HG02571 (cell line): ENCODE measurements at regions not wholly inside any gene's neighbourhood (a gene's known extent, or its start where the extent isn't known, plus 50 kb on each side); places are given as distances from the start of the nearest gene placed in this dataset.
"Not testable (repeated sequence)": the region's sequence is repeated elsewhere in the genome, so short reads cannot be mapped to it uniquely, and the experiment has no call there.

Experiments
- ATAC-seq: cut with Tn5 transposase; IDR thresholded peaks from one replicate; pipeline ENCODE4 v1.9.1; 2021; ENCODE audit warnings: mild to moderate bottlenecking, moderate library complexity; ENCODE audit not compliant: unreplicated experiment

DNA sequence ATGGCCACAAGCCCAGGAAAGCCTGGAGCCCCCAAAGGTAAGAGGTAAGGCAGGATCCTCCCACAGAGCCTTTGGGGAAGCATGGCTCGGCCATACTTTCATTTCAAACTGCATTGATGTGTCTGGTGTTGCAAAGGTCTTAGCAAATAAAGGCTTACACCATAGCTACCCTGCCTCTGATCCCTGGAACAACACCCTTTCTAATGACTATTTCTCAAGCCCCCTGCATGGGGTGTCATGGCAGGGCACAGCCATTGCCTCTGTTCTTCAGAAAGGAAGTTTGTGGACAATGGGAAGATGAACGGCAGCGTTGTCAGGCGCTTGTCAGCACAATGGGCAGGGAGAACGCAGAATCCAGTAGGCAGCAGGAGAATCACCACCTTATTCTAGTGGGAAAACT lies 435.0 kb upstream of the SMIM21 start:
- no peak for ATAC-seq

DNA sequence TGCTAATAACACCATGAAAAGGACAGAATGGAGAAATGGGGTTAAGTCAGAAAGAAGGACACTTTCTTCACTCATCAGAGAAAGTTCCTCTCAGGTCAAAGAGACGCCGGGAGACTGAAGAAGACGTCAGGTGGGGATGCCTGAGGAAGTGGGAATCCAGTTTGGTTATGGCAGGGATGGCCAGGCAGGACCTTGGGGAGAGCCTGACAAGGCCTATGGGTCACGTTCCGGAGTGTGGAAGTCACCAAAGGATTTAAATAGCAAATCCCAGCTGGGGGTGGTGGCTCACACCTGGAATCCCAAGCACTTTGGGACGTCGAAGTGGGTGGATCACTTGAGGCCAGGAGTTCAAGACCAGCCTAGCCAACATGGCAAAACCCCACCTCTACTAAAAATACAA lies 432.7 kb upstream of the SMIM21 start:
- ATAC-seq = no peak

DNA sequence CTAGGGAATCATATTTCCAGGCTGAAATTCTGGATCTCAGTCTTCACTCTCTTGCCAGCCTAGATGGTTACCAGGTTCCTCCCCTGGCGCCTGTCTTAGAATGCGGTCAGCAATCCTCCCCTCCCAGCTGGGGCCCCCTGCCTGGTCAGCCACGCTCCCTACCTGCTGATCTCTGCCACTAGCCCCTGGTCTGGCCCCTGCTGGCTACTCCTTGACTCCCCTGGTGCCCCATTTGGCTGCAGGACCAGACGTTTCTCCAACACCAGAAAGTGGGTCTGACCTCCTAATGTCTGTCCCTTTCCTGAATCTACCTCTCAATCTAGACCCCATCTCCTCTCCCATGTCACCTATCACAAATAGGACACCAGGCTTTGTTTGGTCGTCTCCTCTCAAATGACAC lies 432.0 kb upstream of the SMIM21 start:
- no peak for ATAC-seq

DNA sequence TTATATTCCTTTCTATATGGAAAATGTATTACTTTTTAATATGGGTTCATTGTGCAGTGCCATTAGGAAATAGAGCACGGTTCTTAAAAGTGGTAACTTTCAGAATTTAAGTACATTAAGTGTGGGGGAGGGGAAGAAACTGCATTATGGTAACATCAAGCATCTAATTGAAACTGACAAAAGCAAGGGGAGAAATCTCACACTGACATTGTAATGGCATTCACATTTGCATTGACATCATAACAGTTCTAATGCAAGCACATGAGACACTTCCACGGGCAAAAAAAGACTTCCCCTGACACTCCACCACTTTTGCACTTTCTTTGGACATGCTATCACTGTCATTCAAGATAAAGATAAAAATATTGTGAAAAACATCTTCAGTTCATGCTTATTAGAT lies 431.3 kb upstream of the SMIM21 start:
- no peak for ATAC-seq

DNA sequence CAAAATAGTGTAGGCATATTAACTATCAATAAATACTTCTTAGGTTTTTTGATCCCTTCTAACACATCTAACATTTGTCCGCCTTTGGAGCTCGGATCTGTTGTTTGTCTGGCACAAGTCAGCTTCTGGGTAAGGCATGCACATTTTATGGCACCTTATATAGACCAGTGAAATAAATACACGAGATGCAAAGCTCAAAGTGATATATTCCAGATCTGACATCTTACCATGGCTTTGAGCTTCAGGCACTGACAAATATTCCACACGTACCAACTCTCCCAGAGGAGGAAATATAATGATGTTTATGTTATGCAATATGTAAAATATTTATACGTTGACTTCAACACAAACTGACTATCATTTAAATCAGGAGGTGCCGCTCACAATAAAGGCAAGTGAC lies 430.1 kb upstream of the SMIM21 start:
- no peak for ATAC-seq

DNA sequence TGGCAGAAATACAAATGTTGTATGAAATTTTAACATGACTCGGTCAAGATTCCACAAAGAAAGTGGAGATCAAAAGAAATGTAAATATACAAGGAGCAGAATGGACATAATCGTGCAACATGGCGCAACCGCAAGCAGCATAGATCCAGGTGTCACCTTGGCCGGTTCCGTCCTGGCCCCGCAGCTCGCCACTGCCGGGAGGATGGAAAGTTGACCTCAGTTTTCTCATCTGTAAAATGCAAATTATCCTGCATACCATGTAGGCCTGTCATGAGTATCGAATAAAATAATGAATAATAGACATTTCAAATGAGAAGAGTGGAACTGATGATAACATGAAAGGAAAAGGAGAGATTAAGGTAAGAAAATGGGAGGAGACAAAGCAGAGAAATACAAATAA lies 427.3 kb upstream of the SMIM21 start:
- no peak for ATAC-seq

DNA sequence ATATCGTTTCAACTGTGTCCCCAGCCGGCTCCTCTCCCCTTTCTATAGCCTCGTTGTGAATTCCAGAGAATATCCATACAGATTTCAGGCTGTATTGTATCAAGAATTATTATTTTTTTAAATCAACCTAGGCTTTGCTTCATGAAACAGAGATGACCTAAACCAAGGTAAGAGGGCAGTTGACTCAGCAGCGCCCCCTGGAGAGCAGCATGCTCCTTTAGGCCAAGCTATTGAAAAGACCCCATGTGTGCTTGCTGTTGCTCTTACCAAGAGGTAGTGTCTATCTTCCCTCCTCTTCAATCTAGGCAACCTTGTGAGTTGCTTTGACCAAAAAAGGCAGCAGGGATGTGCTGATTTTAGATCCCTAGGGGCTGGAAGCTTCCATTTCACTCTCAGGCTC lies 426.7 kb upstream of the SMIM21 start:
- no peak for ATAC-seq

DNA sequence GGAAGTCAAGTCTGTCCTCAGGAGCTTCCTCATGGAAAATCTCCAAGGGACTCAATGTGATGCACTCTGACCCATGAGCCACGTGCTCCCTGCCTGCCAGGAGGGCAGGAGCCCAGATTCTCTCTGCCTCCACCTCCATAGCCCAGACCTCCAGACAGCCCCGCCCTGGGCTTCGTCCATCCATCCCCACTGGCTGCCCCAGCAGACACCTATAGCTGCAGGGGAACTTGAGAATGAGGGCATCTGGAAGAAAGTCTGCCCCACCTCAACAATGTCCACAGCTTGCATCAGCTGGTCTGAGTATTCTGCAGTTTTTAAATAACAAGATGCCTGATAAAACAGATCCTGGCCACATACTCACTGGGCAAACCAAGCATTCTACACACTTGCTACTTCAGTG lies 418.8 kb upstream of the SMIM21 start:
- no peak for ATAC-seq

DNA sequence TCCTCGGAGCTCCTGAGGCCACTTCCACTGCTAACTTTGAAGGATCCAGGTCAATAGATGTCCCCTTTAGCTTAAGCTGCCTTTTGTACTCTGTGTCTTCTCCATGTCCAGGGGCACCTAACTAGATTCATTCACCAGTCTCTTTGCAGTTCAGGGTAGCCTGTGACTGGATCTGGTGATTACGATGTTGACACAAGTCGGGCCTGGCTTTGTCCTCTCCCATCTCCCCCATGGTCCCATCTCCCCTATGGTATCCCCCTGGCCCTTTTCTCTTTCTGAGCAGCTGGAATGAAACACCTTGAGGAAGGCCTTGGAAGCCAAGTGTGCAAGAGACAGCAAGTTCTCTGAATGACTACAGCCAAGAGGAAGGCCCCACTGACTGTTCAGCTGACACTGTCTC lies 417.9 kb upstream of the SMIM21 start:
- ATAC-seq = no peak

DNA sequence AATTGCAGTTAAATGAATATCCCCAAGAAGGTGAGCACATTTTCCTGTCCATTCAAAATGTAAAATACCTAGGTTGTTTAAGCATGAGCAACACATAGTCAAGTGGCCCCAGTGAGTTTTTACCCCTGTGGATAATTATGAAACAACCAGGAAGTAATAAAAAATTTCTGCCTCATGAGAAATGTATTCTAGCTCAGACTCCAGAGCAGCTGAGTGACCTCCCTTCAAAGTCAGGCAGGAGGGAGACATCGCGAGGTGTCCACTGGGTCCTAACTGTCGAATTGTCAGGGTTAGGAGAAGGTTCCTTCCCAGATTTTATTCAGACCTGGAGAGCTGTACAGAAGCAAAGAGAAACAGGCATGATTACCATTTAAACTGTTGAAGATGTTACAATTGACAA lies 416.6 kb upstream of the SMIM21 start:
- ATAC-seq = no peak

DNA sequence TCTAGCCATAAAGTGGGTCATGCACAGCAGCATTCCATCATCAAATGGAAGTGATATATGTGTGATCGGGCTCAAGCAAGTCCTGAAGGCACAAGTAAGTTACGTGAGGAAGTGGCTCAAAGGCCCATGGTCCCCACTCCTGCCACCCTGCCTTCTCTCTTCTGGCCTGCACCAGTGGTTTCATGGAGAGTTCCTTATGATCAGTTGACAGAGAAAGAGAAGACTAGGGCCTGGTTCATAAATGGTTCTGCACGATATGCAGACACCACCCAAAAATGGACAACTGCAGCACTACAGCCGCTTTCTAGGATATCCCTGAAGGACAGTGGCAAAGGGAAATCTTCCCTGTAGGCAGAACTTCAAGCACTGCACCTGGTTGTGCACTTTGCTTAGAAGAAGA lies 412.6 kb upstream of the SMIM21 start:
- no peak for ATAC-seq

DNA sequence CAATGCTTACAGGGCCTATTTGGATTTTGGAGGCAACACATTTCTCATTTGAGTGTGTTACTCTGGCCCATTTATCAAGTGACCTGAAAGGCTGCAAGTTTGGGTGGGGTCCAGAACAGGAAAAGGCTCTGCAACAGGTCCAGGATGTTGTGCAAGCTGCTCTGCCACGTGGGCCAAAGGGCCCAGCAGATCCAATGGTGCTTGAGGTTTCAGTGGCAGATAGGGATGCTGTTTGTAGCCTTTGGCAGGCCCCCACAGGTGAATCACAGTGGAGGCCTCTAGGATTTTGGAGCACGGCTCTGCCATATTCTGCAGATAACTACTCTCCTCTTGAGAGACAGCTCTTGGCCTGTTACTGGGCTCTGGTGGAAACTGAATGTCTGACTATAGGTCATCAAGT lies 412.2 kb upstream of the SMIM21 start:
- ATAC-seq = not testable (repeated sequence)

DNA sequence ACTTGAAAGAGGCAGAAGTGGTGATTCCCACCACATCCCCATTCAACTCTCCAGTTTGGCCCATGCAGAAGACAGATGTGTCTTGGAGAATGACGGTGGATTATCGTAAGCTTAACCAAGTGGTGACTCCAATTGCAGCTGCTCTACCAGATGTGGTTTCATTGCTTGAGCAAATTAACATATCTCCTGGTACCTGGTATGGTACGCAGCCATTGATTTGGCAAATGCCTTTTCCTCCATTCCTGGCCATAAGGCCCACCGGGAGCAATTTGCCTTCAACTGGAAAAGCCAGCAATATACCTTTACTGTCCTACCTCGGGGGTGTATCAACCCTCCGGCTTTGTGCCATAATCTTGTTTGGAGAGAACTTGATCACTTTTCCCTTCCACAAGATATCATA lies 411.5 kb upstream of the SMIM21 start:
- no peak for ATAC-seq

DNA sequence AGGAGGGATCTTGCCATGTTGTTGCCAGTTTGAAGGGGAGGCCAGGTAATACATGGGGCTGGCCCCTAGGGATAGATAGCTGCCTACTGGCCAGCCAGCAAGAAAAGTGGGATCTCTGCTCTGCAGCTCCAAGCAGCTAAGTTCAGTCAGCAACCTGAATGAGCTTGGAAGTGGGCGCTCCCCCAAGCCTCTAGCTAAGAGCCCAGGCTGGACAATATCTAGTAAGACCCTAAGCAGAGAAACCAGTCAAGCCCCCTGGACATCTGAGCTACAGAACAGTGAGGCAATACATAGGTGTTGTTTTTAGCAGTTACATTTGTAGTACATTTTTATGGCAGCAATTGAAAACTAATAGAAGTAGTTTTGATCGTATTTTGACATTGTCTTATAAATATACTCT lies 409.8 kb upstream of the SMIM21 start:
- ATAC-seq = no peak

DNA sequence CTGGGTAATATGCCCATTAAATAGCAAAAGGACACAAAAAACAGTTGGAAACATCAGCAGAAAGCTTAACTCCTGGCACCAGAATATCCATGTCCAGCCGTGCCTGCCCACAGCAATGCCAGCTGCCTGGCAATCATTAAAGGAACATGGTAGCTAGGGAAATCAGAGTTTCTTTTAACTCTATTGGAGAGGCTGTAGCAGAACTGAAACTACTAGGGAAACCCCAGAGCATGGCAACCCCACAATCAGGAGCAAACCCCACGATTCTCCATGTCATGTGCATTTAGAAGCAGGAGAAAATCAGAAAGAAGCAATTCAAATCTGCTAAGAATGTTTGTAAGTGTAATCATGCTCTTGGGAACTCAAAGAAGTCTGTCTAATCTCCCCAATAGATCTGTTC lies 409.0 kb upstream of the SMIM21 start:
- no peak for ATAC-seq

DNA sequence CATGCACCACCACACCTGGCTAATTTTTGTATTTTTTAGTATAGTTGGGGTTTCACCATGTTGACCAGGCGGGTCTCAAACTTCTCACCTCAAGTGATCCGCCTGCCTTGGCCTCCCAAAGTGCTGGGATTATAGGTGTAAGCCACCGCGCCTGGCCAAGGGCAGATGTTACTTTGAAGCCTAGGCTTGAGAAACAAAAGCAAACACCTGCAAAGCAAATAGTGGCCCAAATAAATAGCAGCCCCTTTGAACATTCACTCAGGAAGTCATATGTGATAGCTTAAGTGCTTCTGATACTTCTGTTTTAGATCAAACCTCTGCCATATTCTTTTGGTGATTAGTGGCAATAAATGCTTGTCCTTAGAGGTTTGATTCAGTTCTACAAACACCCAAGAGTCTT lies 404.5 kb upstream of the SMIM21 start:
- ATAC-seq = no peak

DNA sequence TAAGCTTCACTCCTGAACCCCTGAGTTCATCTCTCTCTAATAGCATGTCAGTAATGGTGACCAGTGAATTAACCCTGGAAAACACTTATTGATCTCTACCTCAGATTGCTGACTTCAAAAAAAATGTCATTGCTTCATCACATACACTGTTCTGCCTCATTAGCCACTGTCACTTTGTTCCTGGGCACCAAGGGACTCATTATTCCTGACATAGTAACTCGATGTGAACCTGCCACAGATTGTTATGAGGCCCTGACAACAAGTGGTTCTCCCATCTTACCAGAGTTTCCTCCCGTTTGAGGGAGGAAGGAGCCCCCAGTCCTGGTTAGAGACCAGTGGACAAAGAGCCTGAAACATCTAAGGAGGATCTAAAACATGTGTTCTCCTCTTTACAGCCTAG lies 403.3 kb upstream of the SMIM21 start:
- no peak for ATAC-seq

DNA sequence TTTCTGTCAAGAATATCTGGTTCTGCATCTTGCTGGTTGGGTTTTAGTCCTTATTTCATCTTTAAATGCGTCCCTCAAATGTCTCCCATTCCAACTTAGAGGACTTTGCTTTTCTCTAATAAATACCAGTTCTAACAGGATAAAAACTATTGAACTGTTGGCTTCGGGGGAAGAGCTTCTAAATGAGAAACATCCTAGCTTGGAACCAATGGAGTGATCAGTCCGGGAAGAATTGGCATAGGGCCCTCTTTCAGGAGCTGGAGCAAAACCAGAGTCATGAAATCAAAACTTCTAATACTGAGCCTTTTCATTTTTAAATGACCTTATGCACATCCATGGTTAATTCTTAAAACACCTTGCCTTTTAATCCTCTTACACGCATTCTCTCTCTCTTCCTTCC lies 401.6 kb upstream of the SMIM21 start:
- no peak for ATAC-seq

DNA sequence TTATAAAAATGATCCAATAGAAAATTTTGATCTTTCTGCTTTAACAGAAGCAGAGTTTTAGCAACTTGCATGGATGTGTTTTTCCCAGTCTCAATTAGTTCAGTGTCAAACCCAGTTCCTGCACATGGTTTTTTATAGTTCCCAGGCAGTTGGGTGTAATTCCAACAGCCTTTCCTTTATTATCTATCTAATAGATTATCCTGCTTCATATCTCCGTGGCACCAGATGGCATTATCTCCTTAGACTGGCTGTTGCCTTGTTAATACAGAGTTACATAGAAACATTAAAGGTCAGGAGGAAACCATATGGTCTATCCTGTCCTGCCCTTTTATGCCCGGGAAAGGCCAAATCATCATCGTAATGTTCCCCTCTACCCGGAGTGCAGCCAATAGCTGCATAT lies 400.9 kb upstream of the SMIM21 start:
- no peak for ATAC-seq

DNA sequence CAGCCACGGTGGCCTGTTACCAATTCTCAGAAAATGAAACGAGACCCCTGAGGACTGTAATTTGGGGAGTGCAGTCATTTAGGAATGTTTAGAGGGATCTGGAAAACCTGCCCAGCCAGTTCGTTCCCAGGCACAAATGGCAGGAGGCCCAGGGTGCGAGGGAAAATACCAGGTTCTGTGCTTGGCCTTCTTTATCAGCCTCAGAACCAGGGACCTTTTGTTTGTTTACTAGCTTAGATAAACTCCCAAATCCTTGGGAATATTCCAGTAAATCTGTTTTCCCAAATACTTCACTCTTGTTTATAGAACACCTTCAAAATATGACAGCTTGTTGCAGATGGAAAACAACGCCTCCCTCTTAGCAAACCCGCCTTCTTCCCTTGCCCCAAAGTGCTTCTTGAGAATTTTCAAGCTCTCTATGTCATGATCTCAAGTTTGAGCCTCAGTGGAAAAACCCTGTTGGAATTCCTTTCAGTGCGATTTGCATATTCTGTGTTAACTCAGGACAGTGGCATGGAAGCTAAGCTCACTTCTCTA lies 400.3 kb upstream of the SMIM21 start:
- ATAC-seq = no peak

DNA sequence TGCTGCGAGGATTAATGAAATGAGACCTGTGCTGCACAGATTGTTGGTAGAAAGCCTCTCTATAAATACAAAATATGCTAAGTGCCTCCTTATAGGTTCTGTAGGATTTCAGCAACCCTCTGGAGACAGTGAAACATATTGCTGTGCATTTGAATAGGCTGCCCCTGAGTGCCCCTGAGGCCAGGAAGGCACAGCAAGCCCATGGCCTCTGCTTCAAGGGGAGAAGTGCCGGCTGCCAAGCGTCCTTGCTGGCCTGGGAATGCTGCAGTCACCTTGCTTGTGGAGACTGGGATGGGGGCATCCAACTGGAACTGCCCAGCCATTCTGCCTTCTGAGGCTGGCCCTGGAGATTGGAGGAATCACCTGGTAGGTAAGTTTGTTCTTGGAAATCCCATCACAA lies 397.2 kb upstream of the SMIM21 start:
- ATAC-seq = no peak

DNA sequence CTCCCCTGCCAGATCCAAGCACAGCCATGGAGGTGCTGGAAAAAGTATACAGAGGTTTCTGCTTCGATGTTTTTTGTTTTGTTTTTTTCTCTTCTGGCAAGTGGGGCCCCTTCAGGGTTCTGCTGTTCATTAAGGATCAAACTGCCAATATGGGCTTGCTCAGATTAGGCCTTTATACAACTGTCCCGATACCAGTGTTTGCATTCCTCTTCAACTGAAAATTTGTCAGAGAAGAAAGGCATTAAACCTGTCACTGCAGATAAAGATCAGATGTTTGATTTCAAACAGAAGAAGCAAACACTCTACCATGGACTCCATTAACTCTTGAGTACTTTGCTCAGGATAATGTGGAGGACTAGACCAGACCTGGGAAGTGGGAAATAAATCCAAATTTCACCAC lies 396.0 kb upstream of the SMIM21 start:
- no peak for ATAC-seq

DNA sequence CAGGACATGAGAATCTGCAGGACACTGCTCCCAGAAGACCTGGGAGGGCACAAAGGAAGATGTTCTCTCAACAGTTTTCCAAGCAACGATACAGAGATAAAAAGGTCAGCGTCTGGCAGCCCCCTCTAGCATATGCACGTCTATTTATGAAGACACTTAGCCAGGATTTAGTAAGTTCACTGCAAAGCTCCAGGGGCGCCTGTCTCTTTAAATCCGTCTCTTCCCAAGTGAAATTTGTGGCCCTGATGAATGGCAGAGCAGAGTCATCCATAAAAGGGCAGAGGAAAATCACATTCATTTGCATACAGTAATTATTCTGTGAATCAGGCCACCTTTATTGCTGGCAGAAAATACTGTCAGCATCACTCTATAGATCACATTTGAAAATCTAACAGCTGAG lies 390.9 kb upstream of the SMIM21 start:
- no peak for ATAC-seq

DNA sequence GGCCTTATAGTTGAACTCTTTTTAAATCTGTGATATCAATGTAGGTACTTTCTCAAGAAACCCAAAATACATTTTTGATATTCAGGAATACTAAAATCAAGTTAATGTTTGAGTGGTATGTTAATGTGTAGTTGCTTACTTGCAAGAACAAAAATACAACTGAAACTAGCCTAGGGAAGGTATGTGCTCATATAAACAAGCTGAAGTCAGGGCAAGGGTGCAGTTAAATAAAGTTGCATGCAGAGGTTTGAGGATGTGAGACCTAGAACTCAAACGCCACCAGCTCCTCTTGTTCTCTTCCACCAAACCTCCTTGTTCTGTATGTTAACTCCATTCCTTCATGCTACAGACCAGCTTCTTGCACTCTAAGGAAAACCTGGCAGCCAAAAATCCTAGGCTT lies 388.3 kb upstream of the SMIM21 start:
- no peak for ATAC-seq
